ENCODE measurements at regions not wholly inside any gene's neighbourhood (a gene's known extent, or its start where the extent isn't known, plus 50 kb on each side); places are given as distances from the start of the nearest gene placed in this dataset.

DNA sequence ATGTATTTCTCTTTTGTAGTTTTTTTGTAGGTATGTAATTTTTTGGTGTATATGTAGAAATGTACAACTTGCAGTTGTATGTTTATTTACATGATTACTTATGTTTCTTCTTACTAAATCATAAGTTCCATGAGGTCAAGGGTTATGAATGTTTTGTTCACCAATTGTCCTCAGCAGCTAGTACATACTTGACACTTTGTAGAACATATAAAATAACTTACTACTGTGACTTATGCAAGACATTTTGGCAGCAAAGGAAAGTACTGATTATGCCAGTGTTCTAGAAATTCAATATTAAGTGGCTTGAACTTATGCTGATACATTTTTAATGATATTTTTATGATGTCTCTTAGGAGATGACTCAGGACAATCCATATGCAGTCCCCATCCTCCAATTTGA, 209.6 kb downstream of the DKK1 start:
- H2AFZ ChIP-seq (ENCODE audit: low read length): no peak overlapping the region
- no peaks in the 10 kb centered on the region for H3K9me3 ChIP-seq (ENCODE audit: low read length)
- no peak overlapping the region for H3K4me2 ChIP-seq (ENCODE audit: low read length)
- H3K27ac ChIP-seq (ENCODE audit: low read depth, low read length, poor library complexity, severe bottlenecking): no peak overlapping the region
- H3K79me2 ChIP-seq (ENCODE audit: insufficient read depth, low read length): no peaks in the 10 kb centered on the region
- H3K27me3 ChIP-seq (ENCODE audit: insufficient read depth, low read length): no peaks in the 10 kb centered on the region
- no peak overlapping the region for H3K4me3 ChIP-seq (ENCODE audit: low read depth, low read length, poor library complexity, severe bottlenecking)
- no peaks in the 10 kb centered on the region for H4K20me1 ChIP-seq (ENCODE audit: insufficient read depth, low read length)
- TF ChIP-seq, protein P1, sequence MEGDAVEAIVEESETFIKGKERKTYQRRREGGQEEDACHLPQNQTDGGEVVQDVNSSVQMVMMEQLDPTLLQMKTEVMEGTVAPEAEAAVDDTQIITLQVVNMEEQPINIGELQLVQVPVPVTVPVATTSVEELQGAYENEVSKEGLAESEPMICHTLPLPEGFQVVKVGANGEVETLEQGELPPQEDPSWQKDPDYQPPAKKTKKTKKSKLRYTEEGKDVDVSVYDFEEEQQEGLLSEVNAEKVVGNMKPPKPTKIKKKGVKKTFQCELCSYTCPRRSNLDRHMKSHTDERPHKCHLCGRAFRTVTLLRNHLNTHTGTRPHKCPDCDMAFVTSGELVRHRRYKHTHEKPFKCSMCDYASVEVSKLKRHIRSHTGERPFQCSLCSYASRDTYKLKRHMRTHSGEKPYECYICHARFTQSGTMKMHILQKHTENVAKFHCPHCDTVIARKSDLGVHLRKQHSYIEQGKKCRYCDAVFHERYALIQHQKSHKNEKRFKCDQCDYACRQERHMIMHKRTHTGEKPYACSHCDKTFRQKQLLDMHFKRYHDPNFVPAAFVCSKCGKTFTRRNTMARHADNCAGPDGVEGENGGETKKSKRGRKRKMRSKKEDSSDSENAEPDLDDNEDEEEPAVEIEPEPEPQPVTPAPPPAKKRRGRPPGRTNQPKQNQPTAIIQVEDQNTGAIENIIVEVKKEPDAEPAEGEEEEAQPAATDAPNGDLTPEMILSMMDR (IDR thresholded peaks at IDR 0.05; ENCODE audit: low read length): no peak
- no peak for TF ChIP-seq EZH2 (IDR thresholded peaks at IDR 0.05; ENCODE audit: borderline replicate concordance, low read length)
- H3K9me2 ChIP-seq (ENCODE audit: low read depth, low read length): no peaks in the 10 kb centered on the region
- no peaks in the 10 kb centered on the region for H3K4me1 ChIP-seq (ENCODE audit: insufficient read depth, low read length, severe bottlenecking)
- H3F3A ChIP-seq (ENCODE audit: insufficient read depth, low read length): no peaks in the 10 kb centered on the region
- no peak overlapping the region for H3K9ac ChIP-seq (ENCODE audit: low read length)
- H3K36me3 ChIP-seq (ENCODE audit: insufficient read depth, low read length): no peaks in the 10 kb centered on the region

DNA sequence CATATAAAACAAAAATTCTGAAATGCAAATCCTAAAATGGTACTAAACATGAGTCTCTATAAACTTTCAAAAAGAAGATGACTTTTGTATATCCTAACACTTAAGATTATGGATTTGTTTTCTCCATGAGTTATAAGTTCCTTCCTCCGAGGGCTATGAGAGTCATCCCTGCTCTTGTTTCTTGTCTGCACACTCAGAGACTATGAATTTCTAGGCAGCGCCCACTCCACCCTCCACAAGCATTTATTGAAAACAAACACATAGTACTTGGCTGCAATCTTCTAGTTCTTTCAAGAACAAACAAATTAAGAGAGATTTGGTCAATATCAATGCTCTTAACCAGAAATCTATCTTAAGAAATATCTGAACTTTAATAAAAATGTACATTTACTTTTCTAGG, 211.7 kb downstream of the DKK1 start:
- Histone ChIP-seq H3K9me3 (ENCODE audit: low read length) (no peaks in the 10 kb centered on the region), H3F3A (ENCODE audit: insufficient read depth, low read length) (no peaks in the 10 kb centered on the region), H2AFZ (ENCODE audit: low read length) (no peak overlapping the region), H3K36me3 (ENCODE audit: insufficient read depth, low read length) (no peaks in the 10 kb centered on the region), H3K4me2 (ENCODE audit: low read length) (no peak overlapping the region), H3K9me2 (ENCODE audit: low read depth, low read length) (no peaks in the 10 kb centered on the region), H3K79me2 (ENCODE audit: insufficient read depth, low read length) (no peaks in the 10 kb centered on the region), H3K4me1 (ENCODE audit: insufficient read depth, low read length, severe bottlenecking) (no peaks in the 10 kb centered on the region), H3K9ac (ENCODE audit: low read length) (no peak overlapping the region), H3K27me3 (ENCODE audit: insufficient read depth, low read length) (no peaks in the 10 kb centered on the region), H4K20me1 (ENCODE audit: insufficient read depth, low read length) (no peaks in the 10 kb centered on the region), H3K4me3 (ENCODE audit: low read depth, low read length, poor library complexity, severe bottlenecking) (no peak overlapping the region), H3K27ac (ENCODE audit: low read depth, low read length, poor library complexity, severe bottlenecking) (no peak overlapping the region)
- TF ChIP-seq EZH2 (IDR thresholded peaks at IDR 0.05; ENCODE audit: borderline replicate concordance, low read length): no peak
- TF ChIP-seq, protein P1 (IDR thresholded peaks at IDR 0.05; ENCODE audit: low read length): no peak

- TF ChIP-seq EZH2 (IDR thresholded peaks at IDR 0.05; ENCODE audit: borderline replicate concordance, low read length): no peak
- TF ChIP-seq, protein P1 (IDR thresholded peaks at IDR 0.05; ENCODE audit: low read length): no peak
- H3F3A ChIP-seq (ENCODE audit: insufficient read depth, low read length): no peaks in the 10 kb centered on the region
- H3K27me3 ChIP-seq (ENCODE audit: insufficient read depth, low read length): no peaks in the 10 kb centered on the region
- no peak overlapping the region for H3K9ac ChIP-seq (ENCODE audit: low read length)
- H3K36me3 ChIP-seq (ENCODE audit: insufficient read depth, low read length): no peaks in the 10 kb centered on the region
- H3K9me2 ChIP-seq (ENCODE audit: low read depth, low read length): no peaks in the 10 kb centered on the region
- no peak overlapping the region for H3K4me2 ChIP-seq (ENCODE audit: low read length)
- H4K20me1 ChIP-seq (ENCODE audit: insufficient read depth, low read length): no peaks in the 10 kb centered on the region
- no peak overlapping the region for H3K27ac ChIP-seq (ENCODE audit: low read depth, low read length, poor library complexity, severe bottlenecking)
- no peaks in the 10 kb centered on the region for H3K79me2 ChIP-seq (ENCODE audit: insufficient read depth, low read length)
- H2AFZ ChIP-seq (ENCODE audit: low read length): no peak overlapping the region
- H3K4me1 ChIP-seq (ENCODE audit: insufficient read depth, low read length, severe bottlenecking): no peaks in the 10 kb centered on the region
- no peak overlapping the region for H3K4me3 ChIP-seq (ENCODE audit: low read depth, low read length, poor library complexity, severe bottlenecking)
- no peaks in the 10 kb centered on the region for H3K9me3 ChIP-seq (ENCODE audit: low read length)
Observed at GRCh38 chr10:52526251-52526823, 212.3 kb downstream of the DKK1 start.
